Raji (cell line): ENCODE measurements at regions not wholly inside any gene's neighbourhood (a gene's known extent, or its start where the extent isn't known, plus 50 kb on each side); places are given as distances from the start of the nearest gene placed in this dataset.

ENCODE experiments used
- POLR2A ChIP-seq: IDR thresholded peaks from 2 replicates; pipeline ENCODE4 v1.6.1; 2011; ENCODE audit warnings: low read depth, low read length, control low read depth; ENCODE audit not compliant: insufficient read depth

GRCh38 chr22:49008682-49009235 is 818.9 kb downstream of the BRD1 start:
- no peak for TF ChIP-seq POLR2A

- no peak for TF ChIP-seq POLR2A
These were observed 820.5 kb downstream of the BRD1 start for GRCh38 chr22:49007013-49007653.

GRCh38 chr22:49006207-49007012 is 821.3 kb downstream of the BRD1 start:
- TF ChIP-seq POLR2A = no peak

GRCh38 chr22:49005557-49005956 is 822.1 kb downstream of the BRD1 start:
- TF ChIP-seq POLR2A = no peak

GRCh38 chr22:49004484-49005399 is 822.9 kb downstream of the BRD1 start:
- no peak for TF ChIP-seq POLR2A

GRCh38 chr22:48993655-48994054 is 834.0 kb downstream of the BRD1 start:
- TF ChIP-seq POLR2A = no peak

GRCh38 chr22:48984639-48985038 is 843.0 kb downstream of the BRD1 start:
- no peak for TF ChIP-seq POLR2A

GRCh38 chr22:48982321-48982905 is 845.3 kb downstream of the BRD1 start:
- no peak for TF ChIP-seq POLR2A

- no peak for TF ChIP-seq POLR2A
These were observed 846.2 kb downstream of the BRD1 start for GRCh38 chr22:48981371-48982061.

- no peak for TF ChIP-seq POLR2A
These were observed 846.8 kb downstream of the BRD1 start for GRCh38 chr22:48980918-48981317.

- TF ChIP-seq POLR2A = no peak
These were observed 847.3 kb downstream of the BRD1 start for GRCh38 chr22:48980409-48980808.

GRCh38 chr22:48979482-48979881 is 848.2 kb downstream of the BRD1 start:
- no peak for TF ChIP-seq POLR2A

GRCh38 chr22:48976556-48977535 is 850.8 kb downstream of the BRD1 start:
- no peak for TF ChIP-seq POLR2A
